Activated naive CD4-positive, alpha-beta T cell treated with anti-CD3 and anti-CD28 coated beads, Interleukin-2, amount 50 U/mL, for 72 hours (primary cell): ENCODE measurements at regions not wholly inside any gene's neighbourhood (a gene's known extent, or its start where the extent isn't known, plus 50 kb on each side); places are given as distances from the start of the nearest gene placed in this dataset.
"Not testable (repeated sequence)": the region's sequence is repeated elsewhere in the genome, so short reads cannot be mapped to it uniquely, and the experiment has no call there.

Experiments
- ATAC-seq, 2 donors: fragments of 150-1000 bp; cut with Tn5 transposase; 2 replicates each; pipeline ENCODE4 v1.10.0; 2021; ENCODE audit warnings: mild to moderate bottlenecking in 2 of 2, moderate library complexity in 2 of 2
- DNase-seq, 2 donors: peaks; one replicate each; pipeline ENCODE4 v3.0.0; 2021 to 2022; ENCODE audit warnings: low spot score in 2 of 2
- H3K27ac Mint-ChIP-seq, 2 donors: one replicate each; pipeline ENCODE4 v1.8.0; 2022; ENCODE audit warnings: mild to moderate bottlenecking in 2 of 2, mixed read lengths in 2 of 2
- H3K36me3 Mint-ChIP-seq, 2 donors: one replicate each; pipeline ENCODE4 v1.8.0; 2022; ENCODE audit warnings: mixed read lengths in 2 of 2
- H3K9me3 Mint-ChIP-seq, 2 donors: one replicate each; pipeline ENCODE4 v1.8.0; 2022; ENCODE audit warnings: mixed read lengths in 2 of 2

DNA sequence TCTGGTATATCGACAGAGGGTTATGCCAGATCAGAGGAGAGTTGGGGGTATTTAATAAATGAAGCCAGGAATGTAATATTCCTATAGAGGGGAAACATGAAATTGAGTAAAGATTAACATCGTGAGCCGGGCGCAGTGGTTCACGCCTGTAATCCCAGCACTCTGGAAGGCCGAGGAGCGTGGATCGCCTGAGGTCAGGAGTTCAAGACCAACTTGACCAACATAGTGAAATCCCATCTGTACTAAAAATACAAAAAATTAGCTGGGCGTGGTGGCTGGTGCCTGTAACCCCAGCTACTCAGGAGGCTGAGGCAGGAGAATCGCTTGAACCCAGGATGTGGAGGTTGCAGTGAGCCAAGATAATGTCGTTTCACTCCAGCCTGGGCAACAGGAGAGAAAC is 112.4 kb upstream of the ZNF184 start:
- ATAC-seq, H3K36me3 Mint-ChIP-seq, H3K9me3 Mint-ChIP-seq: not testable (repeated sequence)

DNA sequence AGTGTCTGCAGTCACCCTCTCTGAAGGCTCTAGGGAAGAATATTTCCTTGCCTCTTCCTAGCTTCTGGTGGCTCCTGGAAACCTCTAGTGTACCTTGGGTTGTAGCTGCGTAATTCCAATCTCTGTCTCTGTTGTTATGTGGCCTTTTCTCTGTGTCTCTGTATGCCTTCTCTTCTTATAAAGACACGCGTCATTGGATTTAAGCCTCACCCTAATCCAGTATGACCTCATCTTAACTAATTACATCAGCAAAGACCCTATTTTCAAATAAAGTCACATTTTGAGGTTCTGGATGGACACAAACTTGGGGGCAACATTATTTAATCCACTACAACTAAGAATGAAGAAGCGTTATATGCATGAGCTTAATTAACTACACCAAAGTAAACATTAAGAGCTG is 111.4 kb upstream of the ZNF184 start:
- no peak for ATAC-seq
- no peak for DNase-seq
- peaks cover 0 to 4% of the 10 kb centered on the region in 2 donors for H3K36me3 Mint-ChIP-seq
- H3K9me3 Mint-ChIP-seq = peaks cover 4% of the 10 kb centered on the region in 2 donors
- H3K27ac Mint-ChIP-seq = no peak overlapping the region

More for the DNA sequence above, 112.4 kb upstream of the ZNF184 start:
- peak overlapping the region in 1 of 2 donors; percentile 44 for H3K27ac Mint-ChIP-seq
- not testable (repeated sequence) for DNase-seq

DNA sequence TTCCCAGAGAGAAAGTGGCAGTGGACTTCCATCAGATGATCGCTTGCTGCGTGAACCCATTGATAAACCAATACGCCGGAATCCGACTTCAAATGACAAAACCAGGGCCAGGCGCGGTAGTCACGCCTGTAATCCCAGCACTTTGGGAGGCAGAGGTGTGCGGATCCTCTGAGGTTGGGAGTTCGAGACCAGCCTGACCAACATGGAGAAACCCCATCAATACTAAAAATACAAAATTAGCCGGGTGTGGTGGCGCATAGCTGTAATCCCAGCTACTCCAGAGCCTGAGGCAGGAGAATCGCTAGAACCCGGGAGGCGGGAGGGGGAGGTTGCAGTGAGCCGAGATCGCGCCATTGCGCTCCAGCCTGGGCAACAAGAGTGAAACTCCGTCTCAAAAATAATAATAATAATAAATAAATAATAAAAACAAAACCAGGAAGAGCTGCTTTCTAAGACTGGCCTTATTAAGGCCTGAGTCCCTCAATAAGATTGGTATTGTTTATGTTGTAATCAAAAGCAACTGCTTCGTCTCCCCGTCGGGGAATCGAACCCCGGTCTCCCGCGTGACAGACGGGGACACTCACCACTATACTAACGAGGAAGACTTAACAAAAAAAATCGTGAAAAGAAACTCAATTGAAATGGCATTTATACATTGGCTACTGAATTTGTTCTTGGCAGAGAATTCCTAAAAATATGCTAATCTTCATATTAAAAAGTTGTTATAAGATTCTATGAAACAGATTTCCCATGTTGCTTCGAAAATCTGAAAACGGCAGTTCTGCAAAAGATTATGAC is 110.2 kb upstream of the ZNF184 start:
- H3K27ac Mint-ChIP-seq = peak overlapping the region; percentile 50 to 99
- peak in 1 of 2 donors; percentile 71 for DNase-seq
- ATAC-seq = peak; percentile 50 to 70

DNA sequence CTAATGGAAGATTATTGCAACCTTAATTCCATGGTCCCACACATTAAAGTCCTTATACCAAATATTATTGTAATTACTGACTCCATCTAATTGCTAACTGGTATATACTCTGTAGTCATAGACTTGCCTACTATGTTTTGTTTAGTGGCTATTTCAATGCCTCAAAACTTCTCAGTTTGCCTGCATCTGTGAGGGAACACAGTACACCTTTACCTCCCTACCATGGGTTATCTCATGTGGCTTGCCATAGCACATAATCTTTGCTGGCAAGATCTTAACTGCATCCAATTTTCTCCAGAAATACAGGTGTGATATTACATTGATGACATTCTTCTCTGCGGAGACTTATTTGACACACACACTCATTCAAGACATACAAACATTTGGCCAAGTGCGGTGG is 107.1 kb upstream of the ZNF184 start:
- ATAC-seq = no peak
- DNase-seq = no peak
- no peak overlapping the region for H3K27ac Mint-ChIP-seq
- peaks cover 0 to 4% of the 10 kb centered on the region in 2 donors for H3K36me3 Mint-ChIP-seq
- H3K9me3 Mint-ChIP-seq = peaks cover 4% of the 10 kb centered on the region in 2 donors

More for the DNA sequence above, 110.2 kb upstream of the ZNF184 start:
- Mint-ChIP-seq H3K36me3 (peaks cover 0 to 4% of the 10 kb centered on the region in 2 donors), H3K9me3 (peaks cover 4% of the 10 kb centered on the region in 2 donors)

DNA sequence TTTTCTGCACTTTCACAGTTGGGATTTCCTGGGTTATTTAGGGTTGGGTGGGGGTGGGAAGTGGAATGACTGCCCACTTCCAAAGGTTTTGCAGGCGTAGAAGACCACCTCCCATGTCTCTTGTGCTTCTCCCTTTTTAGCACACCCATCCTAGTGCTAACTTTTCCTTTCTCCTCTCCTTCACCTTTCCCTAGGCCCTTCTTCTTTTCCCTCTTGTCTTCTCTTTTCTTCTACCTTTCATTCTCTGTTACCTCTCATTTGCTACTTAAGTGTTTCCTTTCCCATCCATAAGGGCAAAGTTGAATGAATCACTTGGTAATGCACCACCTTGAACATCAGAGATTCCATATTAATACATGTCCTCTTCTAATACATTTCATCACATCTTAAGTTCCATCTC is 105.0 kb upstream of the ZNF184 start:
- H3K36me3 Mint-ChIP-seq = no peaks in the 10 kb centered on the region
- DNase-seq (no peak), ATAC-seq (no peak)
- peaks cover 0 to 4% of the 10 kb centered on the region in 2 donors for H3K9me3 Mint-ChIP-seq
- no peak overlapping the region for H3K27ac Mint-ChIP-seq

DNA sequence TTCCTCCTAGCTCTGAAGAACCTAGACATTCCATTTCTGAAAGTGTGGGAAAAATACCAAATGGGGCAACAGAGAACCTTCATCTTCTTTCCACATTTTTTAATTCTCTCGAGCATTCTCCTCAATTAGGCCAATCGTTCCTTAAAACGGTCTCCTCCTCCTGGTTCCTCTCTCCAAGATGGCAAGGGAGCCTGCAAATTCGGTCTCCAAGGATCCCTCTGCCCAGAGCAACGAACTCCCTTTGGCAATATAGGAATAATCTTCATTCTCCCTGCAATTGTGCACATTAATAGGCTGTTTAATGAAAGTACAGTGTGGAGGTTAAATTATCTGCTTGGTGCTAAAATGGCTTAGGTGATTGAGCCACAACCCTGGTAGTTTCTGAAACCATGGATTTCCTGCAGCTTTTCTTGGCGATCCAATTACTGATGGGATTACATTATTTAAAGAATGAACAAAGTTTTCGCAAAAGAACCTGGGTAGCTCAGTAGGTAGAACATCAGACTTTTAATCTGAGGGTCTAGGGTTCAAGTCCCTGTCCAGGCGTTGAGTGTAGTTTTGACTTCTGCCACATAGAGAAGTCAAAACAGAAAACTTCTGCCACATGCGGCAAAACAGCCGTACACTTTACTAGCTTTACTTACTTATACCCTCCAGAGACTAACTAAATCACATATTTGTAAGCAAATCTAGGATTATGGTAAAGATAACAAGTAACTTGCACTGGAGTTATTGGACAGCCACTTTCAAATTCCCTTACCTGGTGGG is 102.9 kb upstream of the ZNF184 start:
- ATAC-seq (no peak), DNase-seq (no peak)
- Mint-ChIP-seq H3K27ac (peak overlapping the region in 1 of 2 donors; percentile 37), H3K9me3 (no peaks in the 10 kb centered on the region), H3K36me3 (no peaks in the 10 kb centered on the region)

DNA sequence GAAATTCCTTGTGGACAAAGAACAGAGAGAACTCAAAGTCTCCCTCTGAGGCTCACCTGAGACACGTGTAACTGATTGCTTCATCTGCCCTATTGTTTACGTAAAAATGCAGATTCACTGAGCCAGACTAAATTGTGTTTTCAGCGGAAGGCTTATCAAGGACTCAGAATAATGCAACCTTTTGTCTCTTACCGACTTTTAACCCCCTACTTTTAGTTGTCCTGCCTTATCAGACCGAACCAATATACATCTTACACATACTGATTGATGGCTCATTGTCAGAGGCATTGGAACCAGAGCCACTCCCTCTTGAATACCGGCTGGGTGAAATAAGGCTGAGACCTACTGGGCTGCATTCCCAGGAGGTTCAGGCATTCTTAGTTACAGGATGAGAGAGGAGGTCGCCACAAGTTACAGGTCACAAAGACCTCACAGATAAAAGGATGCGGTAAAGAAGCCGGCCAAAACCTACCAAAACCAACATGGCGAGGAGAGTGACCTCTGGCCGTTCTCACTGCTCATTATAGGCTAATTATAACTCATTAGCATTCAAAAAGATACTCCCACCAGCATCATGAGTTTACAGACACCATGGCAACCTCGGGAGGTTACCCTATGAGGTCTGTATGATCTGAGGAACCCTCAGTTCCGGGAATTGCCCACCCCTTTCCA is 95.5 kb upstream of the ZNF184 start:
- no peak for ATAC-seq
- Mint-ChIP-seq H3K9me3 (peaks cover 5 to 9% of the 10 kb centered on the region in 2 donors), H3K27ac (no peak overlapping the region), H3K36me3 (peaks cover 14 to 15% of the 10 kb centered on the region in 2 donors)
- DNase-seq = no peak

DNA sequence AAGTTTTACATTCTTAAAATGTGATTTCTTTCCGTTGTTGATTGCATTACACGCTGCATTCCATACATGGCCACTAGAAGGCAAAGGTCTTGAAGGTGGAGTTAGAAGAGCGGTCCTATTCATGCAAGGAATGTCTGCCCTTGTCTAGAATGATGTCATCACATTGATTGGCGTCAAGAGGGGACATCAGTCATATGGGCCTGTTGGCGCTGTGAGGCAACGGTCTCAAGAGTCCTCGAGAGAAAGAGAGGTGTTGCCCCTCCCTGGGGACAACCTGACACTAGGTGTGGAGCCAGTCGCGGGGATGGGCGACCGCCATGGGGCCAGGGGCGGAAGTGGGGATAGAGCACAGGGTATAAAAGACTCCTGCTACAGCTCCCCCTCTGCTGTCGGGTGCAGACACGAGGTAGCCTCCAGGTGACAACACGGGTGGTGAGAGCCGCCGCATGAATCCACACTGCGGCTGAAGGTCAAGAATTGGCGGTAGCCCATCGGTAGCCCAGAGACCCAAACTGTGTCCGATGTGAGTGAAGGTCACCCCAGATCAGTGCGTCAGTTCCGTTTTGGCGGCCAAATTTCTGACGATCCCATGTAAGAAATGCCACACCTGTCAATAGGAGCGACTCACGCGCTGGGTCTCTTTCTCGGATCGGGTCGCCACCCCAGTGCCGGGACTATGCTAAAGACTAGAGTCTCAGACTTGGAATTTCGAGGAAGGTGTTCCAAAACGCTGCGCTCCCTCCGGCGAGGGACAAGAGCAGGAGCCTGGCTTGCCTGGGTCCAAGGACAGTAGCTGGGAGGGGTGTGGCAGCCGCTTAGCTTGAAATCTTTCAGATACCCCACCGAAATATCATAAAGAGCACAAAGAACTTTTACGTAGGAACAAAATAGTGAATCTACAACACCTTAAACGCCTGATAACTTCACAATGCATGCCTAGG is 93.2 kb upstream of the ZNF184 start:
- ATAC-seq = peak; percentile 16 to 46
- Mint-ChIP-seq H3K27ac (no peak overlapping the region), H3K9me3 (peaks cover 5 to 14% of the 10 kb centered on the region in 2 donors), H3K36me3 (peaks cover 19 to 21% of the 10 kb centered on the region in 2 donors)
- DNase-seq = no peak

DNA sequence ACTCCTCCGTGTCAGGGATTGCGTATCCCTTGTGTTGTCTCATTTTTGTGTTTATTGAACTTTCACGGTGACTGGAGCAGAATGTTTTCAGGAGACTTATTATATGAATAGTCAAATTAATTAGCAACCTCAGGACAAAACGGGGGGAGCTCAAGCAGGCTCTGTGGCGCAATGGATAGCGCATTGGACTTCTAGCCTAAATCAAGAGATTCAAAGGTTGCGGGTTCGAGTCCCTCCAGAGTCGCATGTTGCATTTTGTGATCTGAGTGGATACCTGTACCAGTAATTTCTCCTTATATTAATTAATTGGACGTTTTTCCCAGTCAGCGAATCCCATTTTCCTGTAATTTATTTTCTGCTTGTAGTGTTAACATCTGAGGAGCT is 89.1 kb upstream of the ZNF184 start:
- no peak for ATAC-seq
- no peak overlapping the region for H3K27ac Mint-ChIP-seq
- DNase-seq = no peak

DNA sequence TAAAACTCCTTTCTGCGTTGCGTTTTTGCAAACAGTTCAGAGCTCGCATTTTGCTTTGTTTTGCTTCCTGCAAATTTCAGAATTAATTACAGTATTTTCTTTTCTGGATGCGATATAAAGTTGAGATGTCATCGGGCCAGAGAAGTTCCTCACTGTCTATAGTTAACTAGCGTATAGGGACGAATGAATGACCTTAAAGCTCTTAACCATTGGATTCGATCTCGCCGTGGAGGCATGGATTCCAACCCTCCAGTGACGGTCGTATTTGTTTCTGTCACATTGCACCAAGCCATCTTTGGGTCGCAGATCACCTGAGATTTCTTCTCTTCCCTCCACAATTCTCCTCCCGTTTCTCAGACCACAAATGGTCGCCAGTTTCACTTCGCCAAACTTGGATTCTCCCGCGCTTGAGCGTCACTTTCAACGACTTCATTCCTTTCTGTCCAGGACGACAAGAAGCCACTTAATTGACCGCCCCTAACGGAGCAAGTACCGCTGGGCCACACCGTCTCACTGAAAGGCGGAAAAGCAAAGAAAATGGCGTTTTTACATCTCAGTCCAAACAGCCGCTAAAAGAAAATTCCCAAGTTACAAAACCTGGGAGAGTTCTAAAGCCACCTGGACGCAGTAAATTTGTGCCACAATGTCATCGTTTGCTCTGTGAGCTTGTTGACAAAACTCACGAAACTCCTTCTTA is 85.3 kb upstream of the ZNF184 start:
- Mint-ChIP-seq H3K9me3 (peaks cover 4 to 8% of the 10 kb centered on the region in 2 donors), H3K36me3 (peaks cover 20 to 32% of the 10 kb centered on the region in 2 donors), H3K27ac (no peak overlapping the region)
- ATAC-seq = no peak
- no peak for DNase-seq

More for the DNA sequence above, 89.1 kb upstream of the ZNF184 start:
- peaks cover 28 to 37% of the 10 kb centered on the region in 2 donors for H3K36me3 Mint-ChIP-seq
- peaks cover 5 to 18% of the 10 kb centered on the region in 2 donors for H3K9me3 Mint-ChIP-seq

DNA sequence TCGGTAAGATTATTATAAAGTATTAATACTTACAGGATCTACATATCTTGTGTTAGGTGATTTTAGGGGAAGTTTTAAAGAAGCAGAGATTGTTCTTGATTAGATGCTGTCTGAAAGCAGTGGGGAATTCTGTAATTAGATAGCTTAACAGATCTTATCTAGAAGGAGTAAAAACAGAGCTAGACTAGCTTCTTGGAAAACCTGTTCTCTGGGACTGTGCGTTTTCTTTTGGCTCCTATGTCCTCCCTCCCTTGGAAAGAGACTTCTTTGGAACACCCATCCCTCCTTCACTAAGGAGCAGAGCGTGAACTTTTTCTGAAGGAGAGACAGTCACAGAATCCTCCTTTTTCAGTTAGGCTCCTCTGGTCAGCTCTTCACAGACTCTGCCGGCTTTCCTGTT is 83.5 kb upstream of the ZNF184 start:
- no peak overlapping the region for H3K27ac Mint-ChIP-seq
- ATAC-seq = no peak
- peaks cover 6 to 7% of the 10 kb centered on the region in 2 donors for H3K9me3 Mint-ChIP-seq
- H3K36me3 Mint-ChIP-seq = peaks cover 20 to 36% of the 10 kb centered on the region in 2 donors
- DNase-seq = no peak

DNA sequence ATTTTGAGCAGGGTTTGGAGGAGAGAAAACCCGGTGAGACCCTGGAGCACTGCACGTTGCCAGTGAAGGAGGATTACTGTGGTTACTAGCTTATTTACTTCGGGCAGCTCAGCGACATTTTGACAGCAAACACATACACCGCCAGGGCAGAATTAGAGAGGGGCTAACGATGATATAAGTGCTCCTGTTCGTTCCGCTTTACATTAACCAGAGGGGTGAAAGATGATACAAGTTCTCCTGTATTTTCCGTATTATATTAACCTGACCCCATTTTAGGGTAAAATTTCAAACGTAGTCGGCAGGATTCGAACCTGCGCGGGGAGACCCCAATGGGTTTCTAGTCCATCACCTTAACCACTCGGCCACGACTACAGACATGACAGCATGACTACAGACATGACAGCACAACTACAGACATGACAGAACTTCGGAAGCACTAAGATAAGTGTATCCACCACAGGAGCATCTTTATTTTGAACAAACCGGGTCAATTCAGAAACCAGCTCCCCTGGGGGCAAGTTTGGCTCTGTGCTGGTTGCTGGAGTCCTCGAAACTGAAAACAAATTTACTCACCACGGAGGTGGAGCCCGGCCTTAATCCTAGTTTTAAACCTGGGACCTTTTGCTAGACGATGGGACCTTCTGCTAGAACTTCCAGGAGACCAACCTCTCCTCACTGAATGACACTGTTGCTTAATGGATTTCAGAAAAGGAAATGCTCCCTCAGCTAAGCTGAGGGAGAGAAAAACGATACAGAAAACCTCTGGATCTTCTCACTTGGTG is 80.4 kb upstream of the ZNF184 start:
- peak in 1 of 2 donors; percentile 41 for DNase-seq
- ATAC-seq = peak; percentile 44 to 95
- peak overlapping the region in 1 of 2 donors; percentile 89 for H3K27ac Mint-ChIP-seq
- H3K36me3 Mint-ChIP-seq = peaks cover 14 to 24% of the 10 kb centered on the region in 2 donors
- H3K9me3 Mint-ChIP-seq = peaks cover 3 to 7% of the 10 kb centered on the region in 2 donors

DNA sequence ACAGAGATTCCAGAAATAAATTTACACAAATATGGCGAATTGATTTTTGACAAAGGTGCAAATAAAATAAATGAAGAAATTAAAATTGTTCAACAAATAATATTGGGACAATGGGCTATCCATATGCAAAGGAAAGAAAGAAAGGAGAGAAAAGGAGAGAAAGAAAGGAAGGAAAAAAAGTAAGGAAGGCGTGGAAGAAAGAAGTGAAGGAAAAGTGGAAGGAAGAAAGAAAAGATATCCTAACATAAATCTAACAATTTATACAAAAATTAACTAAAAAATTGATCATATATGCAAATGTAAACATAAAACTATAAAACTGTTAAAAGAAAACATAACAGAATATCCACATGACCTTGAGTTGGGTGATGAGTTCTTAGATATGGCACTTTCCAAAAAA is 78.7 kb upstream of the ZNF184 start:
- ATAC-seq = no peak

DNA sequence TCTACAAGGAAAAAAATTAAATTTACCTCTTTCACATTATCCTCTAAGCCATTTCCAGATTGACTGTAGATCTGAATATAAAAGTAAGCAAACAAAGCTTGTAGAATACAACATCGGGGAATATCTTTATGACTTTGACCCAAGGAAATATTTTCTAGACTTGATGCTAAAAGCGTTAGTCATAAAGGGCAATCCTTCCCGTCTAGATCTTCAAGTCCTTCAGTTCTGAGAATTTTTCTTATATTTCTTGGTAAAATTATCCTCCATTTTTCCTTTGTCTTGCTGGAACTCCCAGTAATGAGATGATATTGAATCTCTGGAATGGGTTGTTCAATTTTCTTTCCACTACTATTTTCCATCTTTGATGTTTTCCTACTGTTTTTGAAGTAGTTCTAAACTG is 77.8 kb upstream of the ZNF184 start:
- Mint-ChIP-seq H3K36me3 (peaks cover 24 to 34% of the 10 kb centered on the region in 2 donors), H3K9me3 (peaks cover 9 to 11% of the 10 kb centered on the region in 2 donors), H3K27ac (no peak overlapping the region)
- no peak for DNase-seq
- ATAC-seq = no peak

More for the DNA sequence above, 78.7 kb upstream of the ZNF184 start:
- peaks cover 18 to 26% of the 10 kb centered on the region in 2 donors for H3K36me3 Mint-ChIP-seq
- no peak for DNase-seq
- H3K9me3 Mint-ChIP-seq = peaks cover 7 to 10% of the 10 kb centered on the region in 2 donors
- H3K27ac Mint-ChIP-seq = no peak overlapping the region

DNA sequence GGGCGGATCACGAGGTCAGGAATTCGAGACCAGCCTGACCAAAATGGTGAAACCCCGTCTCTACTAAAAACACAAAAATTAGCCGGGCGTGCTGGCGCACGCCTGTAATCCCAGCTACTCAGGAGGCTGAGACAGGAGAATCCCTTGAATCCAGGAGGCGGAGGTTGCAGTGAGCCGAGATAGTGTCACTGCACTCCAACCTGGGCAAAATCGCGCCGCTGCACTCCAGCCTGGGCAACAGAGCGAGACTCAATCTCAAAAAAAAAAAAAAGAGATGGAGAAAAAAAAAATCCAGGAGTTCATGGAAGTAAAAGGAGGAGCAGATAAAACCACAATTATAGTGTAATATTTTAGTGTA is 76.3 kb upstream of the ZNF184 start:
- Mint-ChIP-seq H3K36me3 (peaks cover 38 to 48% of the 10 kb centered on the region in 2 donors), H3K9me3 (peaks cover 15 to 18% of the 10 kb centered on the region in 2 donors)
- H3K27ac Mint-ChIP-seq, ATAC-seq, DNase-seq: not testable (repeated sequence)
